ENCODE measurements at regions not wholly inside any gene's neighbourhood (a gene's known extent, or its start where the extent isn't known, plus 50 kb on each side); places are given as distances from the start of the nearest gene placed in this dataset.
"Not testable (repeated sequence)": the region's sequence is repeated elsewhere in the genome, so short reads cannot be mapped to it uniquely, and the experiment has no call there.

- H3K36me3 Mint-ChIP-seq (ENCODE audit: low read depth); H3K4me1 Mint-ChIP-seq; H3K27ac Mint-ChIP-seq; H3K9me3 ChIP-seq (ENCODE audit: control insufficient read depth, low read length, poor library complexity, severe bottlenecking); ATAC-seq; H3K27me3 Mint-ChIP-seq; DNase-seq; H3K4me3 Mint-ChIP-seq: not testable (repeated sequence)
These were observed 145.8 kb upstream of the G2E3 start for GRCh38 chr14:30413184-30413583.

- no peak for DNase-seq
- Mint-ChIP-seq H3K4me3 (no peak overlapping the region), H3K27me3 (peaks cover 30% of the 10 kb centered on the region), H3K4me1 (no peaks in the 10 kb centered on the region), H3K27ac (no peak overlapping the region), H3K36me3 (ENCODE audit: low read depth) (no peaks in the 10 kb centered on the region)
- ATAC-seq: no peak
- H3K9me3 ChIP-seq (ENCODE audit: control insufficient read depth, low read length, poor library complexity, severe bottlenecking): no peaks in the 10 kb centered on the region
These were observed 141.8 kb upstream of the G2E3 start for GRCh38 chr14:30417121-30417520.

- no peaks in the 10 kb centered on the region for H3K36me3 Mint-ChIP-seq (ENCODE audit: low read depth)
These were observed 141.0 kb upstream of the G2E3 start for GRCh38 chr14:30417999-30418398.

GRCh38 chr14:30419037-30419436, 139.9 kb upstream of the G2E3 start:
- Mint-ChIP-seq H3K4me1 (no peaks in the 10 kb centered on the region), H3K27ac (no peak overlapping the region), H3K4me3 (no peak overlapping the region), H3K36me3 (ENCODE audit: low read depth) (no peaks in the 10 kb centered on the region), H3K27me3 (peaks cover 41% of the 10 kb centered on the region)
- DNase-seq (no peak), ATAC-seq (no peak)
- H3K9me3 ChIP-seq (ENCODE audit: control insufficient read depth, low read length, poor library complexity, severe bottlenecking): no peaks in the 10 kb centered on the region

More at GRCh38 chr14:30417999-30418398, 141.0 kb upstream of the G2E3 start:
- H3K27me3 Mint-ChIP-seq: peaks cover 32% of the 10 kb centered on the region
- no peak for DNase-seq
- ATAC-seq: no peak
- no peaks in the 10 kb centered on the region for H3K9me3 ChIP-seq (ENCODE audit: control insufficient read depth, low read length, poor library complexity, severe bottlenecking)
- H3K4me1 Mint-ChIP-seq: no peaks in the 10 kb centered on the region
- H3K27ac Mint-ChIP-seq: no peak overlapping the region
- H3K4me3 Mint-ChIP-seq: no peak overlapping the region

GRCh38 chr14:30420515-30420914, 138.4 kb upstream of the G2E3 start:
- Mint-ChIP-seq H3K27me3 (peaks cover 50% of the 10 kb centered on the region), H3K4me1 (no peaks in the 10 kb centered on the region), H3K4me3 (no peak overlapping the region), H3K36me3 (ENCODE audit: low read depth) (no peaks in the 10 kb centered on the region), H3K27ac (no peak overlapping the region)
- ATAC-seq: no peak
- DNase-seq: no peak
- no peaks in the 10 kb centered on the region for H3K9me3 ChIP-seq (ENCODE audit: control insufficient read depth, low read length, poor library complexity, severe bottlenecking)

- Mint-ChIP-seq H3K27ac (no peak overlapping the region), H3K27me3 (peaks cover 47% of the 10 kb centered on the region)
- ATAC-seq: no peak
These were observed 132.5 kb upstream of the G2E3 start for GRCh38 chr14:30426463-30426862.

GRCh38 chr14:30427401-30427800, 131.6 kb upstream of the G2E3 start:
- DNase-seq (no peak), ATAC-seq (no peak)
- no peak overlapping the region for H3K27ac Mint-ChIP-seq
- H3K27me3 Mint-ChIP-seq: peaks cover 40% of the 10 kb centered on the region
- no peaks in the 10 kb centered on the region for H3K4me1 Mint-ChIP-seq
- no peak overlapping the region for H3K4me3 Mint-ChIP-seq
- H3K36me3 Mint-ChIP-seq (ENCODE audit: low read depth): no peaks in the 10 kb centered on the region
- no peaks in the 10 kb centered on the region for H3K9me3 ChIP-seq (ENCODE audit: control insufficient read depth, low read length, poor library complexity, severe bottlenecking)

More at GRCh38 chr14:30426463-30426862, 132.5 kb upstream of the G2E3 start:
- Mint-ChIP-seq H3K4me1 (no peaks in the 10 kb centered on the region), H3K36me3 (ENCODE audit: low read depth) (no peaks in the 10 kb centered on the region), H3K4me3 (no peak overlapping the region)
- DNase-seq: no peak
- no peaks in the 10 kb centered on the region for H3K9me3 ChIP-seq (ENCODE audit: control insufficient read depth, low read length, poor library complexity, severe bottlenecking)

- H3K27ac Mint-ChIP-seq: no peak overlapping the region
- peaks cover 40% of the 10 kb centered on the region for H3K27me3 Mint-ChIP-seq
- H3K36me3 Mint-ChIP-seq (ENCODE audit: low read depth): no peaks in the 10 kb centered on the region
- DNase-seq (no peak), ATAC-seq (no peak)
- H3K4me3 Mint-ChIP-seq: no peak overlapping the region
- no peaks in the 10 kb centered on the region for H3K9me3 ChIP-seq (ENCODE audit: control insufficient read depth, low read length, poor library complexity, severe bottlenecking)
- H3K4me1 Mint-ChIP-seq: no peaks in the 10 kb centered on the region
These were observed 131.1 kb upstream of the G2E3 start for GRCh38 chr14:30427846-30428245.

- no peak overlapping the region for H3K27ac Mint-ChIP-seq
- no peak overlapping the region for H3K4me3 Mint-ChIP-seq
- DNase-seq: no peak
- no peak for ATAC-seq
- peaks cover 22% of the 10 kb centered on the region for H3K27me3 Mint-ChIP-seq
- no peaks in the 10 kb centered on the region for H3K36me3 Mint-ChIP-seq (ENCODE audit: low read depth)
- no peaks in the 10 kb centered on the region for H3K4me1 Mint-ChIP-seq
- H3K9me3 ChIP-seq (ENCODE audit: control insufficient read depth, low read length, poor library complexity, severe bottlenecking): no peaks in the 10 kb centered on the region
These were observed 127.4 kb upstream of the G2E3 start for GRCh38 chr14:30431552-30431951.

GRCh38 chr14:30440961-30441360, 118.0 kb upstream of the G2E3 start:
- H3K4me3 Mint-ChIP-seq: no peak overlapping the region
- no peaks in the 10 kb centered on the region for H3K4me1 Mint-ChIP-seq
- H3K27me3 Mint-ChIP-seq: peaks cover 26% of the 10 kb centered on the region
- no peak for DNase-seq
- no peaks in the 10 kb centered on the region for H3K9me3 ChIP-seq (ENCODE audit: control insufficient read depth, low read length, poor library complexity, severe bottlenecking)
- H3K27ac Mint-ChIP-seq: no peak overlapping the region
- no peaks in the 10 kb centered on the region for H3K36me3 Mint-ChIP-seq (ENCODE audit: low read depth)
- ATAC-seq: no peak

GRCh38 chr14:30443368-30444007, 115.5 kb upstream of the G2E3 start:
- Mint-ChIP-seq H3K4me1 (peaks cover 2% of the 10 kb centered on the region), H3K4me3 (no peak overlapping the region), H3K27ac (no peak overlapping the region), H3K27me3 (peaks cover 30% of the 10 kb centered on the region), H3K36me3 (ENCODE audit: low read depth) (no peaks in the 10 kb centered on the region)
- no peak for ATAC-seq
- H3K9me3 ChIP-seq (ENCODE audit: control insufficient read depth, low read length, poor library complexity, severe bottlenecking): no peaks in the 10 kb centered on the region
- no peak for DNase-seq

- Mint-ChIP-seq H3K4me3 (no peak overlapping the region), H3K36me3 (ENCODE audit: low read depth) (no peaks in the 10 kb centered on the region), H3K27ac (no peak overlapping the region), H3K4me1 (peaks cover 2% of the 10 kb centered on the region), H3K27me3 (peaks cover 30% of the 10 kb centered on the region)
- ATAC-seq (no peak), DNase-seq (no peak)
- H3K9me3 ChIP-seq (ENCODE audit: control insufficient read depth, low read length, poor library complexity, severe bottlenecking): no peaks in the 10 kb centered on the region
These were observed 114.5 kb upstream of the G2E3 start for GRCh38 chr14:30444451-30444850.

- Mint-ChIP-seq H3K4me3 (no peak overlapping the region), H3K4me1 (peaks cover 3% of the 10 kb centered on the region), H3K27me3 (peaks cover 30% of the 10 kb centered on the region), H3K36me3 (ENCODE audit: low read depth) (no peaks in the 10 kb centered on the region), H3K27ac (no peak overlapping the region)
- DNase-seq (no peak), ATAC-seq (no peak)
- no peaks in the 10 kb centered on the region for H3K9me3 ChIP-seq (ENCODE audit: control insufficient read depth, low read length, poor library complexity, severe bottlenecking)
These were observed 113.8 kb upstream of the G2E3 start for GRCh38 chr14:30445011-30445793.

GRCh38 chr14:30445852-30446251, 113.1 kb upstream of the G2E3 start:
- peaks cover 24% of the 10 kb centered on the region for H3K27me3 Mint-ChIP-seq
- DNase-seq (no peak), ATAC-seq (no peak)
- no peaks in the 10 kb centered on the region for H3K36me3 Mint-ChIP-seq (ENCODE audit: low read depth)
- H3K4me3 Mint-ChIP-seq: no peak overlapping the region
- H3K27ac Mint-ChIP-seq: no peak overlapping the region
- no peaks in the 10 kb centered on the region for H3K9me3 ChIP-seq (ENCODE audit: control insufficient read depth, low read length, poor library complexity, severe bottlenecking)
- peaks cover 3% of the 10 kb centered on the region for H3K4me1 Mint-ChIP-seq
